Smooth muscle cell (in vitro differentiated cells): ENCODE measurements at regions not wholly inside any gene's neighbourhood (a gene's known extent, or its start where the extent isn't known, plus 50 kb on each side); places are given as distances from the start of the nearest gene placed in this dataset.

Experiments
- DNase-seq: peaks from one replicate; lab custom pipeline; 2025; ENCODE audit not compliant: unreplicated experiment; lab: John Stamatoyannopoulos, UW
- H2AFZ ChIP-seq: fragments of 200-600 bp; sonication (generic); 2 replicates; pipeline ENCODE4 v1.6.0; 2016; ENCODE audit warnings: antibody characterized with exemption, low read depth, mild to moderate bottlenecking
- H3F3A ChIP-seq: fragments of 200-600 bp; sonication (generic); 2 replicates; pipeline ENCODE4 v1.6.0; 2017; ENCODE audit warnings: antibody characterized with exemption, low read depth
- H3K27ac ChIP-seq: fragments of 200-600 bp; sonication (generic); 2 replicates; pipeline ENCODE4 v1.5.1; 2016; ENCODE audit warnings: low read depth, mild to moderate bottlenecking
- H3K27me3 ChIP-seq: fragments of 200-600 bp; sonication (generic); 2 replicates; pipeline ENCODE4 v1.6.1; 2016; ENCODE audit warnings: low read depth, mild to moderate bottlenecking
- H3K36me3 ChIP-seq: fragments of 200-600 bp; sonication (generic); 2 replicates; pipeline ENCODE4 v1.5.1; 2016; ENCODE audit warnings: low read depth
- H3K4me1 ChIP-seq: fragments of 200-600 bp; sonication (generic); 2 replicates; pipeline ENCODE4 v1.5.1; 2016; ENCODE audit warnings: low read depth
- H3K4me2 ChIP-seq: fragments of 200-600 bp; sonication (generic); 2 replicates; pipeline ENCODE4 v1.6.0; 2016; ENCODE audit warnings: mild to moderate bottlenecking
- H3K4me3 ChIP-seq: fragments of 200-600 bp; sonication (generic); 2 replicates; pipeline ENCODE4 v1.5.1; 2016; ENCODE audit warnings: mild to moderate bottlenecking
- H3K79me2 ChIP-seq: fragments of 200-600 bp; sonication (generic); 2 replicates; pipeline ENCODE4 v1.6.0; 2016; ENCODE audit warnings: low read depth, mild to moderate bottlenecking
- H3K9ac ChIP-seq: fragments of 200-600 bp; sonication (generic); 2 replicates; pipeline ENCODE4 v1.6.0; 2016; ENCODE audit warnings: low read depth
- H3K9me3 ChIP-seq: fragments of 200-600 bp; sonication (generic); replicated peaks from 2 replicates; pipeline ENCODE4 v1.5.1; 2016; ENCODE audit warnings: low read depth
- H4K20me1 ChIP-seq: fragments of 200-600 bp; sonication (generic); 2 replicates; pipeline ENCODE4 v1.6.0; 2016; ENCODE audit warnings: low read depth
- CTCF ChIP-seq: fragments of 200-600 bp; sonication (generic); IDR thresholded peaks from 2 replicates; pipeline ENCODE4 v1.5.1; 2017; ENCODE audit warnings: borderline replicate concordance, mild to moderate bottlenecking, antibody characterized with exemption; ENCODE audit not compliant: insufficient read depth, poor library complexity, severe bottlenecking
- WGBS: methylation state at CpG from one replicate; pipeline ENCODE4 v1.1.7; 2016; ENCODE audit warnings: low lambda C conversion rate; 5-methylcytosine and 5-hydroxymethylcytosine counted together

DNA sequence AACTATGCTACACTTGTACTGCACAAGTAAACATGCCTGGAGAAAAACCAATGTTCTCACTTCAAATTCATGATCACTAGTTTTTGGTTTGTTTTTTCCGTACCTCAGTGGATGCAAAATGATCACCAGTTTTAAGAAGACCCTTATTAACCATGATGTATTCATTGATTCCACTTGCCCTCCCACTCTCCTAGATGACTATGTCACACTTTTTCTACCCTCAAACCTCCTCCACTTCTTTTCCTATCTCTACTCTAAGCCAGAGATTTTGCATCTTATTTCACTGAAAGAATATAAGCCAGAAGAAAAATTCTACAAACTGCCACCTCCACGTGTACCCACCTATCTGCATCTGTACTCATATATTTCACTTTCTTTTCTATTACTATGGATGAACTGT is 186.2 kb upstream of the NAMPT start:
- no peaks in the 10 kb centered on the region for H3K79me2 ChIP-seq
- H3K4me1 ChIP-seq: no peaks in the 10 kb centered on the region
- DNase-seq: no peak
- H3K27me3 ChIP-seq: no peaks in the 10 kb centered on the region
- H2AFZ ChIP-seq: no peak overlapping the region
- H4K20me1 ChIP-seq: no peaks in the 10 kb centered on the region
- H3F3A ChIP-seq: no peaks in the 10 kb centered on the region
- H3K4me3 ChIP-seq: no peak overlapping the region
- no peaks in the 10 kb centered on the region for H3K36me3 ChIP-seq
- no peak overlapping the region for H3K9ac ChIP-seq
- WGBS: 93% methylated on average over 2 of the region's 2 CpGs
- no peak for TF ChIP-seq CTCF
- no peaks in the 10 kb centered on the region for H3K9me3 ChIP-seq
- no peak overlapping the region for H3K27ac ChIP-seq
- H3K4me2 ChIP-seq: no peak overlapping the region

- Histone ChIP-seq H3K79me2 (no peaks in the 10 kb centered on the region), H3K9ac (no peak overlapping the region), H3K27ac (no peak overlapping the region), H3K27me3 (no peaks in the 10 kb centered on the region), H4K20me1 (no peaks in the 10 kb centered on the region), H3K4me1 (no peaks in the 10 kb centered on the region), H3K4me2 (no peak overlapping the region), H3K9me3 (no peaks in the 10 kb centered on the region), H3K4me3 (no peak overlapping the region), H3K36me3 (no peaks in the 10 kb centered on the region), H3F3A (no peaks in the 10 kb centered on the region), H2AFZ (no peak overlapping the region)
- DNase-seq: no peak
- no peak for TF ChIP-seq CTCF
- 81% methylated on average over 5 of the region's 5 CpGs for WGBS
Measured at GRCh38 chr7:106466867-106467266, 182.1 kb upstream of the NAMPT start.

GRCh38 chr7:106465704-106466468 is 181.1 kb upstream of the NAMPT start:
- no peaks in the 10 kb centered on the region for H3F3A ChIP-seq
- H3K9ac ChIP-seq: no peak overlapping the region
- TF ChIP-seq CTCF: no peak
- DNase-seq: no peak
- H3K4me3 ChIP-seq: no peak overlapping the region
- H3K4me1 ChIP-seq: no peaks in the 10 kb centered on the region
- no peak overlapping the region for H2AFZ ChIP-seq
- H3K27ac ChIP-seq: no peak overlapping the region
- no peaks in the 10 kb centered on the region for H3K27me3 ChIP-seq
- H3K36me3 ChIP-seq: no peaks in the 10 kb centered on the region
- 93% methylated on average over 5 of the region's 5 CpGs for WGBS
- no peak overlapping the region for H3K4me2 ChIP-seq
- no peaks in the 10 kb centered on the region for H3K9me3 ChIP-seq
- no peaks in the 10 kb centered on the region for H4K20me1 ChIP-seq
- no peaks in the 10 kb centered on the region for H3K79me2 ChIP-seq

DNA sequence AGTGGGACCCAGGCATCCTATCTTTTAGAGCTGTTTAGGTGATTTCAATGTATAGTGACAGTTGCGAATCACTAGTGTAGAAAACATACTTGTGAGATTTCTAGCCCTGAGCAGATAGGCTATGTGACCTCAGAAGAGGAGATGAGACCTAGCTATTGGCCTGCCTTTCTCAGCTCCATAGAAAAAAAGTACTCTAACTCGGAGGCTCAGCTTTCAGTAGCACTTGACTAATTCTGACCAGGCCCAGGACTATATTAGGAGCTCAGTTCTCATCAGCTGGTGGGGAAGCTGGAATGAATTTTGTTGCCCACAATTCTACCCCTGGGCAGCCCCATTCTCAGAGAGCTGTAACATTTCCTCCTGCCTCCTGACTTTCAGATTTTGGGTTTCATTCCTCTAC is 179.9 kb upstream of the NAMPT start:
- Histone ChIP-seq H4K20me1 (no peaks in the 10 kb centered on the region), H3K27ac (no peak overlapping the region), H2AFZ (no peak overlapping the region), H3K27me3 (no peaks in the 10 kb centered on the region), H3K4me1 (no peaks in the 10 kb centered on the region), H3F3A (no peaks in the 10 kb centered on the region), H3K9me3 (no peaks in the 10 kb centered on the region), H3K4me2 (no peak overlapping the region), H3K4me3 (no peak overlapping the region), H3K79me2 (no peaks in the 10 kb centered on the region), H3K9ac (no peak overlapping the region), H3K36me3 (no peaks in the 10 kb centered on the region)
- no peak for TF ChIP-seq CTCF
- no peak for DNase-seq
- 100% methylated on average over 2 of the region's 2 CpGs for whole genome bisulfite sequencing
